Activated CD4-positive, alpha-beta T cell treated with anti-CD3 and anti-CD28 coated beads for 36 hours (primary cell): ENCODE measurements at regions not wholly inside any gene's neighbourhood (a gene's known extent, or its start where the extent isn't known, plus 50 kb on each side); places are given as distances from the start of the nearest gene placed in this dataset.

ENCODE experiments used
- ATAC-seq: fragments of 200-7000 bp; cut with Tn5 transposase; one replicate; pipeline ENCODE4 v1.10.0; 2021; ENCODE audit warnings: mild to moderate bottlenecking, moderate library complexity
- CTCF ChIA-PET: fragments of 350-600 bp; sonication (Branson Sonifier 250); formaldehyde crosslinking; loops from one replicate; lab custom pipeline; 2021; ENCODE audit warnings: antibody characterized with exemption; lab: Charles Lee
- POLR2A ChIA-PET: fragments of 350-600 bp; sonication (Branson Sonifier 250); formaldehyde crosslinking; loops from one replicate; lab custom pipeline; 2021; ENCODE audit warnings: antibody characterized with exemption, inconsistent platforms; lab: Charles Lee
- DNase-seq: peaks from one replicate; pipeline ENCODE4 v3.0.0-alpha.2; 2020
- H3K27ac Mint-ChIP-seq: one replicate; pipeline ENCODE4 v1.8.0; 2021; ENCODE audit warnings: mixed read lengths
- H3K27me3 Mint-ChIP-seq: one replicate; pipeline ENCODE4 v1.8.0; 2021; ENCODE audit warnings: mixed read lengths
- H3K36me3 Mint-ChIP-seq: one replicate; pipeline ENCODE4 v1.8.0; 2021; ENCODE audit warnings: low read depth, mixed read lengths
- H3K4me1 Mint-ChIP-seq: one replicate; pipeline ENCODE4 v1.8.0; 2021; ENCODE audit warnings: mixed read lengths
- H3K4me3 Mint-ChIP-seq: one replicate; pipeline ENCODE4 v1.8.0; 2021; ENCODE audit warnings: mild to moderate bottlenecking, moderate library complexity, mixed read lengths
- H3K9me3 Mint-ChIP-seq: one replicate; pipeline ENCODE4 v1.8.0; 2021; ENCODE audit warnings: low read depth, mixed read lengths
- intact Hi-C, 2 experiments: fragments of 100-400 bp; cut with DNase I in 1 of 2; cut with micrococcal nuclease in 1 of 2; formaldehyde crosslinking; loops; one replicate each; pipeline versions ENCODE4 v1.14.2 to v1.15.1; 2022 to 2024; cut with DNase I, micrococcal nuclease

GRCh38 chr7:10815546-10815945 lies 158.1 kb upstream of the PHF14 start:
- Mint-ChIP-seq H3K27me3 (no peaks in the 10 kb centered on the region), H3K4me1 (no peaks in the 10 kb centered on the region), H3K27ac (no peak overlapping the region), H3K4me3 (no peak overlapping the region), H3K36me3 (no peaks in the 10 kb centered on the region), H3K9me3 (peaks cover under 1% of the 10 kb centered on the region)
- intact Hi-C loops = no loop called here
- ATAC-seq (no peak), DNase-seq (no peak)
- CTCF ChIA-PET = no interaction called here
- POLR2A ChIA-PET = no interaction called here

DNA sequence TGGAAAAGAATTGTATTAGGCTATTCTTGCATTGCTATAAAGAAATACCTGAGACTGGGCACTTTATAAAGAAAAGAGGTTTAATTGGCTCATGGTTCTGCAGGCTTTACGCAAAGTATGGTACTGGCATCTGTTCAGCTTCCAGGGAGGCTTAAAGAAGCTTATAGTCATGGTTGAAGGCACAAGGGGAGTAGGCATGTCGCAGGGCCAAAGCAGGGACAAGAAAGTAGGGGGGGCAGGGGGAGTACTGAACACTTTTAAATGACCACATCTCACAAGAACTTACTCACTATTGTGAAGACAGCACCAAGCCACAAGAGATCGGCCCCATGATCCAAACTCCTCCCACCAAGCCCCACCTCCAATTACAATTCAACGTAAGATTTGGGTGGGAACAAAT lies 152.5 kb upstream of the PHF14 start:
- Mint-ChIP-seq H3K27ac (no peak overlapping the region), H3K9me3 (no peaks in the 10 kb centered on the region), H3K27me3 (no peaks in the 10 kb centered on the region), H3K36me3 (no peaks in the 10 kb centered on the region), H3K4me1 (no peaks in the 10 kb centered on the region), H3K4me3 (no peak overlapping the region)
- no peak for ATAC-seq
- POLR2A ChIA-PET = no interaction called here
- intact Hi-C loops = no loop called here
- CTCF ChIA-PET = no interaction called here
- no peak for DNase-seq

- intact Hi-C loops = no loop called here
- no peaks in the 10 kb centered on the region for H3K36me3 Mint-ChIP-seq
- H3K4me3 Mint-ChIP-seq = no peak overlapping the region
- ChIA-PET POLR2A (no interaction called here), CTCF (no interaction called here)
- H3K4me1 Mint-ChIP-seq = no peaks in the 10 kb centered on the region
- ATAC-seq = no peak
- H3K9me3 Mint-ChIP-seq = no peaks in the 10 kb centered on the region
- no peaks in the 10 kb centered on the region for H3K27me3 Mint-ChIP-seq
- no peak overlapping the region for H3K27ac Mint-ChIP-seq
- no peak for DNase-seq
Observed at GRCh38 chr7:10824154-10824553, 149.5 kb upstream of the PHF14 start.

GRCh38 chr7:10838228-10838627 lies 135.4 kb upstream of the PHF14 start:
- DNase-seq (no peak), ATAC-seq (no peak)
- no peak overlapping the region for H3K4me3 Mint-ChIP-seq
- POLR2A ChIA-PET = no interaction called here
- H3K27ac Mint-ChIP-seq = no peak overlapping the region
- intact Hi-C loops = no loop called here
- no peaks in the 10 kb centered on the region for H3K36me3 Mint-ChIP-seq
- no peaks in the 10 kb centered on the region for H3K9me3 Mint-ChIP-seq
- H3K27me3 Mint-ChIP-seq = no peaks in the 10 kb centered on the region
- CTCF ChIA-PET = interaction anchor here (1.1 kb wide), 1 partner anchor 51 kb away, joined by 4 read pairs; no protein-coding TSS in a partner anchor
- H3K4me1 Mint-ChIP-seq = no peaks in the 10 kb centered on the region

DNA sequence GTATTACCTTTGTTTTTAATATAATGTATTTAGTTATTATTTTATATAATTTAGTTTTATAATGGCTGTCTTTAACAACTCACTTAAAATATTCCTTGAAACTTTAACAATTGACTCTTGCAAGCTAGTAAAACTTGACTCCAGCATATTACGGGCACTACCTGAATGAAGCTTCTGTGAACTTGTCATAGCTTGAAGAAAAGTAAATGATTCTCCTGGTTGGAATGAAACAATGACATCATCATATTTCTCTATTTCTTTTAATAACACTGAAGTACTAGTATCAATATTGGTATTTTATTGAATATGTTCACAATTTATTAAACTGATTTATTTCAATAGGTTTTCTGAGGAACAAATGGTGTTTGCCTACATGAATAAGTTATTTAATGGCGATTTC lies 128.4 kb upstream of the PHF14 start:
- Mint-ChIP-seq H3K36me3 (no peaks in the 10 kb centered on the region), H3K27me3 (no peaks in the 10 kb centered on the region), H3K9me3 (no peaks in the 10 kb centered on the region), H3K27ac (no peak overlapping the region), H3K4me1 (no peaks in the 10 kb centered on the region), H3K4me3 (no peak overlapping the region)
- ChIA-PET CTCF (no interaction called here), POLR2A (no interaction called here)
- intact Hi-C loops = no loop called here
- ATAC-seq = no peak
- no peak for DNase-seq

DNA sequence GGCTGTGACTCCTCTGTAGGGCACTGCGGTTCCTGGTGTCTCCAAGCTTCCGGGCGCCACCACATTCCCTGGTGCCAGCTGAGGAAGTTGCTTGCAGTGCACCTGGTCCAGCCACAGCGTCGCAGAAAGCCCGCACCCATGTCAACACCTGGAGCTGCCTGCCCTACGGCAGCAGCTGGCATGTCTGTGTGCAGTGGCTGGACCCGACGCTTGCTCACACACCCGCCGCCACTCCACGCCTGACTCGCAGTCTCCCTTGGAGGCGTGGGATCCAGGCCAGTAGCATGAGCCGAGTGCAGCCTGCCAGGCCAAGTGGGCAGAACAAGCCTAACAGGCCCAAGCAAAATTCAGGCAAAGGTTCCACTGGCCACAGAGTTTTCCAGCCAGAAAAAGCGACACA lies 118.1 kb upstream of the PHF14 start:
- Mint-ChIP-seq H3K36me3 (no peaks in the 10 kb centered on the region), H3K4me1 (no peaks in the 10 kb centered on the region), H3K9me3 (no peaks in the 10 kb centered on the region), H3K27ac (no peak overlapping the region), H3K27me3 (no peaks in the 10 kb centered on the region), H3K4me3 (no peak overlapping the region)
- no peak for ATAC-seq
- intact Hi-C loops = no loop called here
- no peak for DNase-seq
- CTCF ChIA-PET = no interaction called here
- POLR2A ChIA-PET = no interaction called here

- Mint-ChIP-seq H3K9me3 (no peaks in the 10 kb centered on the region), H3K4me3 (no peak overlapping the region), H3K27ac (no peak overlapping the region), H3K27me3 (peaks cover 4% of the 10 kb centered on the region), H3K36me3 (no peaks in the 10 kb centered on the region), H3K4me1 (no peaks in the 10 kb centered on the region)
- DNase-seq (no peak), ATAC-seq (no peak)
- POLR2A ChIA-PET = no interaction called here
- CTCF ChIA-PET = no interaction called here
- intact Hi-C loops = no loop called here
Observed at GRCh38 chr7:10860516-10860915, 113.2 kb upstream of the PHF14 start.

DNA sequence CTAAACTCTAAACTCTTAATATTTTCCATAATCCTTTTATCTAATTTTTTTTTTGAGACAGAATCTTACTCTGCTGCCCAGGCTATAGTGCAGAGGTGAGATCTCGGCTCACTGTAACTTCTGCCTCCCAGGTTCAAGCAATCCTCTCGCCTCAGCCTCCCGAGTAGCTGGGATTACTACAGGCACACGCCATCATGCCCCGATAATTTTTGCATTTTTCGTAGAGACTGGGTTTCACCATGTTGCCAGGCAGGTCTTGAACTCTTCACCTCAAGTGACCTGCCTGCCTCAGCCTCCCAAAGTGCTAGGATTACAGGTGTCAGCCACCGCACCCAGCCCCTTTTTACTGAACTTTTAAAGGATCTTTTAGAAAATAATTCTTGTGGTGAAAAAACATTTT lies 110.2 kb upstream of the PHF14 start:
- Mint-ChIP-seq H3K9me3 (no peaks in the 10 kb centered on the region), H3K36me3 (no peaks in the 10 kb centered on the region), H3K4me1 (no peaks in the 10 kb centered on the region), H3K4me3 (no peak overlapping the region), H3K27ac (no peak overlapping the region), H3K27me3 (peaks cover 4% of the 10 kb centered on the region)
- intact Hi-C loops = no loop called here
- no peak for ATAC-seq
- DNase-seq = no peak
- POLR2A ChIA-PET = no interaction called here
- CTCF ChIA-PET = interaction anchor here (0.6 kb wide), 1 partner anchor 1682 kb away, joined by 3 read pairs; no protein-coding TSS in a partner anchor

DNA sequence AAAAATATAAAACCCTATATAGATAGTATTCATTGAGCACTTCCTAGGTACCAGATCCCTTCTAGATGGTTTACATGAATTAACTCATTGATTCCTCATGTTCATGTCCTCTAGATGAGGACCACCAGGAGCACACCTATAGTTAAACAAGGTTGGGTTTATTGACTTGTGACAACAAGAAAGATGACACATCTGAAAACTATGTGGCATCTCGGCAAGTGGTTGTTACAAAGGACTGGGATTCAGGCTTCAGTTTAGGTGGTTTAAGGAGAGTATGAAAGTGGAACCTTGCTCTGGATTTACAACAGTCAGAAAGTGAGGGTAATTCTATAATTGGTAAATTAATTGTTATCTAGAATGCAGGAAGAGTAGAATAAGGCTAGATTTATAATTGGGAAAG lies 99.0 kb upstream of the PHF14 start:
- Mint-ChIP-seq H3K4me3 (no peak overlapping the region), H3K27ac (no peak overlapping the region), H3K27me3 (peaks cover 18% of the 10 kb centered on the region), H3K9me3 (peaks cover 3% of the 10 kb centered on the region), H3K36me3 (no peaks in the 10 kb centered on the region), H3K4me1 (no peaks in the 10 kb centered on the region)
- POLR2A ChIA-PET = no interaction called here
- ATAC-seq (no peak), DNase-seq (no peak)
- CTCF ChIA-PET = no interaction called here
- intact Hi-C loops = no loop called here

DNA sequence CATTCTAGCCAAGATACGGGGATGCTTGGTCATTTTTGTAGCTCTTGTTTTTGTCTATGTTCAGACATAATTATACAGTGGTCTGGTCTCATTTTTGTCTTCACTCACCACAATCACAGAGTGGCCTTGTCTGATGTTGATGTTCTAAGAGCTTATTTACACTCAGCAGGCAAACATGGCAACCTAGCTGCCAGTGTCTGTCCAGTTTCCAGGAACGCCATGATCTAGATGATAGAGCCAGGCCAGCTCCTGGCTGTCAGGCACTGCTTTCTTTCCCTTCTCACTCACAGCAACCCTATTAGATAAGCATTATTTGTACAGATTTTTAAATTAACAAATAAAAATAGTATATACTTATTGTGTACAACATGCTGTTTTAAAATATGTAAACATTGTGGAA lies 98.6 kb upstream of the PHF14 start:
- CTCF ChIA-PET = interaction anchor here (0.6 kb wide), 1 partner anchor 214 kb away, joined by 3 read pairs; no protein-coding TSS in a partner anchor
- POLR2A ChIA-PET = no interaction called here
- H3K27ac Mint-ChIP-seq = no peak overlapping the region
- intact Hi-C loops = no loop called here
- peaks cover 3% of the 10 kb centered on the region for H3K9me3 Mint-ChIP-seq
- DNase-seq = no peak
- H3K4me1 Mint-ChIP-seq = no peaks in the 10 kb centered on the region
- no peak for ATAC-seq
- H3K4me3 Mint-ChIP-seq = no peak overlapping the region
- peaks cover 20% of the 10 kb centered on the region for H3K27me3 Mint-ChIP-seq
- no peaks in the 10 kb centered on the region for H3K36me3 Mint-ChIP-seq

DNA sequence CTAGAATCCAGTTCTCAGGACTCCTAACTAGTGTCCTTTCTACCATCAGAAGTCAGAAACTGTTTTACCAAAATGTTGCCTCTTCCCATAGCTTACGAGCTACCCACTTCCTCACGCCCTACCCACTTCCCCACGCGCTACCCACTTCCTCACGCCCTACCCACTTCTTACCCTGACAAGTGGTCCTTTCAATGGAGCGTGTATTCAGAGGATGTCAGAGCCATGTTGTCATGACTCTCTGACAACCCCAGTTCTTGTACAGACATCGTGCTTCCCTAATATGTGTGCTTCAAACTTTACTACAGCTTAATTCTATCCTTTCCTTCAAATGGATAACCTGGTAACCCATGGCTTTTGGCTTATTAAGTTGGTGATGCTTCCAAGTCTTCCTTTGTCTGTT lies 84.8 kb upstream of the PHF14 start:
- DNase-seq (no peak), ATAC-seq (peak; percentile 36)
- Mint-ChIP-seq H3K9me3 (no peaks in the 10 kb centered on the region), H3K36me3 (no peaks in the 10 kb centered on the region), H3K4me1 (peaks cover 9% of the 10 kb centered on the region), H3K27ac (no peak overlapping the region), H3K4me3 (peak overlapping the region; percentile 4), H3K27me3 (no peaks in the 10 kb centered on the region)
- POLR2A ChIA-PET = no interaction called here
- intact Hi-C loops = loop anchor here (1.0 to 5.0 kb wide), 4 partner anchors 323 to 477 kb away; no protein-coding TSS in a partner anchor
- CTCF ChIA-PET = interaction anchor here (0.5 to 1.5 kb wide), 17 partner anchors 10 to 1287 kb away, joined by 3 to 6 read pairs (median 3); no protein-coding TSS in a partner anchor

GRCh38 chr7:10889266-10889898 lies 84.3 kb upstream of the PHF14 start:
- DNase-seq (peak; percentile 61), ATAC-seq (peak; percentile 80)
- ChIA-PET CTCF (interaction anchor here (0.5 to 1.5 kb wide), 18 partner anchors 9 to 1288 kb away, joined by 3 to 6 read pairs (median 3); no protein-coding TSS in a partner anchor), POLR2A (no interaction called here)
- intact Hi-C loops = loop anchor here (1.0 to 5.0 kb wide), 4 partner anchors 323 to 477 kb away; no protein-coding TSS in a partner anchor
- H3K9me3 Mint-ChIP-seq = no peaks in the 10 kb centered on the region
- H3K27ac Mint-ChIP-seq = no peak overlapping the region
- no peaks in the 10 kb centered on the region for H3K36me3 Mint-ChIP-seq
- H3K27me3 Mint-ChIP-seq = no peaks in the 10 kb centered on the region
- peaks cover 9% of the 10 kb centered on the region for H3K4me1 Mint-ChIP-seq
- H3K4me3 Mint-ChIP-seq = peak overlapping the region; percentile 4
